ENCODE measurements at regions not wholly inside any gene's neighbourhood (a gene's known extent, or its start where the extent isn't known, plus 50 kb on each side); places are given as distances from the start of the nearest gene placed in this dataset.
"Not testable (repeated sequence)": the region's sequence is repeated elsewhere in the genome, so short reads cannot be mapped to it uniquely, and the experiment has no call there.

- TF ChIP-seq POLR2AphosphoS5 (IDR thresholded peaks at IDR 0.05; ENCODE audit: low read depth, low read length); CTCF (IDR thresholded peaks at IDR 0.05); TCF7L2 (IDR thresholded peaks at IDR 0.05; ENCODE audit: low read depth, low read length): not testable (repeated sequence)
Observed at GRCh38 chr7:155397758-155398714, 59.9 kb upstream of the EN2 start.
